HTR-8/SVneo (cell line): ENCODE measurements at regions not wholly inside any gene's neighbourhood (a gene's known extent, or its start where the extent isn't known, plus 50 kb on each side); places are given as distances from the start of the nearest gene placed in this dataset.
"Not testable (repeated sequence)": the region's sequence is repeated elsewhere in the genome, so short reads cannot be mapped to it uniquely, and the experiment has no call there.

Experiments used
- DNase-seq: peaks from one replicate; pipeline ENCODE4 v3.0.0; 2011; ENCODE audit warnings: low spot score, mixed read lengths; ENCODE audit not compliant: insufficient read length
- FAIRE-seq: peaks from 2 replicates; lab custom pipeline; 2011; peaks lifted over from hg19 to GRCh38; lab: Jason Lieb, UNC

- no peak for DNase-seq
- FAIRE-seq = no peak
Measured at GRCh38 chr12:89166121-89166520, 186.2 kb downstream of the DUSP6 start.

GRCh38 chr12:89165703-89166102 lies 186.6 kb downstream of the DUSP6 start:
- no peak for FAIRE-seq
- no peak for DNase-seq

GRCh38 chr12:89163918-89164317 lies 188.4 kb downstream of the DUSP6 start:
- FAIRE-seq (no peak), DNase-seq (no peak)

DNA sequence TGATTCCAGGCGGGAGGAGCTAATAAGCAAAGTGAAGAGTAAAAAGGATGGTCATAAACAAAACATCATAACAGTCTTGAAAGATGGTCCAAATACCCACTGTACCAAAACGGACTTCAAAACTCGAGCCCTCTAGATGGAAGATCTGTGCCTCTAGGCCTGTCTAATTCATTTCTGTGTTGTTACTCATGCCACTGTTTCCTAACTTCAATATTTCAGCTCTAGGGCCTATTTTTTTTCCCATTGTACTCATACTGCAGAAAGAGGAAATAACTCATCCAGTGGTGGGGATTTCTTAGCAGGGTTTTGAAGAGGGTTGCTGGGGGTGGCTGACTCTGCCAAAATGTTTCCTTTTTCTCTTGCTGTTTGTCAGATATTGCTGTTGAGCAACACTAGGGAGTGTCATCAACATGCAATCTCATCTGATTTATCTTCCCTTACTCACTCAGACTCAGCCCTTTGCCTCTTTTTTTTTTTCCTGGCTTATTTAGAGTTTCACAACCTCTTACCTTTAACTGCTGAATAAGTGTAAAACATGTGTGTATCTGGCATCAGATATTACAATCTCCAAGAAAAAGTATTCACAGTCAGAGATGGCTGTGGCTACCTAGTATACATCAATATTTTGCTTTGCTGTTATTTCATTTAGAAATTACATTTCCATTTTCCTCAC lies 189.6 kb downstream of the DUSP6 start:
- FAIRE-seq (no peak), DNase-seq (peak; percentile 56)

GRCh38 chr12:89161557-89161956 lies 190.7 kb downstream of the DUSP6 start:
- DNase-seq = no peak
- no peak for FAIRE-seq

- DNase-seq (peak; percentile 24), FAIRE-seq (peak; percentile 62)
Measured at GRCh38 chr12:89160716-89161123, 191.6 kb downstream of the DUSP6 start.

GRCh38 chr12:89157413-89157812 lies 194.9 kb downstream of the DUSP6 start:
- DNase-seq (no peak), FAIRE-seq (no peak)

GRCh38 chr12:89156862-89157262 lies 195.4 kb downstream of the DUSP6 start:
- FAIRE-seq = no peak

DNA sequence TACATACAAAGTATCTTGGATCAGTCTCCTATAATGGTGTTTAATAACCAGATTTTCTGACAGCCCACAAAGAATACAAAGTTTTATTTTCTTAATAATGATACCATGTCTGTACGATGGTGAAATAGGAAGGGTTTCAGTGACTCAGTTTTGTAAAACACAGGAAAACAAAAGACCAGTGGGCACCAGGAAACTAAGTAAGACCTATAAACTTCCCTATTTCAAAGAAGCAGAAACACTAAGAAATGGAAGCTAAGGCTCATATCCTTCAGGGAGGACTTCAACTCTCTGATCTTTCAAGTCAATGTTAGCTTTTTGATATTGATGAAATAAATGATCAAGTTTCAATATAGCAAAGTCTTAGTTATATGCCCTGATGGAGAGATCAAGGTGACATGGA lies 196.0 kb downstream of the DUSP6 start:
- DNase-seq = no peak
- no peak for FAIRE-seq

More at GRCh38 chr12:89156862-89157262, 195.4 kb downstream of the DUSP6 start:
- no peak for DNase-seq

- FAIRE-seq (no peak), DNase-seq (no peak)
Measured at GRCh38 chr12:89155826-89156225, 196.5 kb downstream of the DUSP6 start.

GRCh38 chr12:89154743-89155499 lies 197.4 kb downstream of the DUSP6 start:
- no peak for FAIRE-seq
- DNase-seq = no peak

- DNase-seq = no peak
Measured at GRCh38 chr12:89153341-89153740, 199.0 kb downstream of the DUSP6 start.

DNA sequence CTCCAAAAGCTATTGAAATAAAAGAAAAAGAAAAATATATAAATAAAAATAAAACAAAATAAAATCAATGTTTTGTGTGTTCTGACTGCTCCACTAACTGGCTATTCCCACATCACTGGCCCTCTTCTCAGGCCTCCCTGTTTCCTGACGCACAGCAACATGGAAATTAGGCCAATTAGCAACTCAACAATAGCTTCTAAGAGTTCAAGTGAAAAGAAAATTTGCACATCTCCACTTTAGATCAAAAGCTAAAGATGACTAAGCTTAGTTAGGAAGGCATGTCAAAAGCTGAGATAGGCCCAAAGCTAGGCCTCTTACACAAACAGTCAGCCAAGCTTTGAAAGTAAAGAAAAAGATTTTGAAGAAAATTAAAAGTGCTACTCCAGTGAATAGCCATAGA lies 200.8 kb downstream of the DUSP6 start:
- DNase-seq (no peak), FAIRE-seq (no peak)

More at GRCh38 chr12:89153341-89153740, 199.0 kb downstream of the DUSP6 start:
- no peak for FAIRE-seq

GRCh38 chr12:89150789-89151188 lies 201.5 kb downstream of the DUSP6 start:
- FAIRE-seq, DNase-seq: not testable (repeated sequence)

DNA sequence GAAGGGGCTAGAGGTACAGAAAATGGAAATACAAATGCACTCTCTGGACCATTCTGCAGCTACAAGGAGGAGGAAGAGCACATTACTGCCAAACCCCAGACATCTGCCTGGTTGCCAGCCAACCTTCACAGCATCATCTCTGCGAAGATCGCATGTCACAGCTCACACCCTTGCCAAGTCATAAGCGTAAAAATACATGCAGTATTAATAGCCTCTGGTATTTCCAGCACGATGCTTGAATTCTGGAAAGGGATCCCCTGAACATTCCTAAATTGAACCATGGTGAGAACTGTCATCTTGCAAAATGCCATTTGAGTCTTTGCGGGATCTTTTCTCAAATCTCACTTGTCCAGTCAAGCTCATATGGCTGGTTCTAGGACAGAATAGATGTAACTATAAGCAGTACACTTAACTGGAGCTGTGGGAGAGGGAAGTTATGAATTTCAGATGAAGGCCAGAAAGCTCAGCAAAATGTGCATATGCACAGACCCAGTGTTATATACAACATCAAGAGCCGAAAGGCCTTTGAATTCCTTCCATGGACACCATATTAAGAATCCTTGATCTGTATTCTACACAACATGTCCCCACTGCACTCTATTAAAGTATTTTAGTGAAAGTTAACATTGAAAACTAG lies 211.6 kb downstream of the DUSP6 start:
- FAIRE-seq (no peak), DNase-seq (no peak)

- no peak for FAIRE-seq
- DNase-seq = no peak
Measured at GRCh38 chr12:89140141-89140540, 212.2 kb downstream of the DUSP6 start.

DNA sequence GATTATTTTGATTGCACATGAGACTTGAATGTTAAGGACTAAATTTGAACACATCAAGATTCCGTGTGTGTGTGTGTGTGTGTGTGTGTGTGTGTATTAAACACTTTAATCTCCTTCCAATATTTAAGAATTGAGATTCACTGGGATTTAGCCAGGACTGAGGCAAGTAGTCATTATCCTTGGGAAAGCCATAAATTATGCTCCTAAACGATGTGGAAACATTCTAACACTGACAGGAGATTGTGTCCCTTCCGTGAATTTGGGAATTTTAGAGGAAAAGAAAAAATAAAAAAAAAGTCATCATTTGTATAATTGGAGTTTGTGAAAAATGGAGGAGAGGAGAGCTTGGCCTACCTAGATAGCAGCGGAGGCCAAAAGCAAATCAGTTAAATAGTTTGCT lies 212.9 kb downstream of the DUSP6 start:
- no peak for DNase-seq
- no peak for FAIRE-seq

DNA sequence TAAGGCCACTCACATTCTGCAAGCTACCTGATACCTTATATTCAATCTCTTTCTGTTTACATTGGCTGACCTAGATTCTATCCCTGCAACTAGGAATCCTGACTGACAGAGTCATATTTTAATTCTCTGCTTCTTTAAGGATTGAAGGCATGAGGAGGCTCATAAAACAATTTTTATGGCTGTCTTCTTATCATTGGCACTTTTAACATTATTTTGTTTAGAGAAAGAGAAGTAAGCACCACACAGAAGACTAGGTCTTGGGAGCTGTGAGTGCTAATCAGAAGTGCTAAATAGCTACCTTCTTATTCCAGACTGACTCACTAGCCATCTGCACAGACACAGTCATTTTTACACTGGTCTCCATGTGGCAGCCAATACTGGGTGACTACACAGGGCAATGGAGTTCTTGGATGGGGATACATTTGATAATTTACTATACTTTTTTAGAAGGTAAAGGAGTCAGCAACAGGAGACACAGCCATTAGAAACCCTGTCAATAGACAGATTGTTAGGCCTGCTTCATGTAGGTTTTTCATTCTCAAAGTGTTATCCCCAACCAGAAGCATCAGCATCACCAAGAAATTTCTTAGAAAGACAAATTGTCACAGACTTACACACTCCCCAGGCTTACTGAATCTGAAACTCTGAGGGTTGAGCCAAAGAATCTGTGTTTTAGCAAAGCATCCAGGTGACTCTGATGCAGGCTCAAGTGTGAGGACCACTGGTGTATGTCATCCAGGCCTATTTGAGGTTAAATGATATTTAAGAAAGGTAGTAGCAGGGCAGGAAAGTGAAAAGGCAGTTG lies 214.1 kb downstream of the DUSP6 start:
- FAIRE-seq = no peak
- no peak for DNase-seq

GRCh38 chr12:89135976-89136634 lies 216.2 kb downstream of the DUSP6 start:
- FAIRE-seq = no peak
- no peak for DNase-seq

DNA sequence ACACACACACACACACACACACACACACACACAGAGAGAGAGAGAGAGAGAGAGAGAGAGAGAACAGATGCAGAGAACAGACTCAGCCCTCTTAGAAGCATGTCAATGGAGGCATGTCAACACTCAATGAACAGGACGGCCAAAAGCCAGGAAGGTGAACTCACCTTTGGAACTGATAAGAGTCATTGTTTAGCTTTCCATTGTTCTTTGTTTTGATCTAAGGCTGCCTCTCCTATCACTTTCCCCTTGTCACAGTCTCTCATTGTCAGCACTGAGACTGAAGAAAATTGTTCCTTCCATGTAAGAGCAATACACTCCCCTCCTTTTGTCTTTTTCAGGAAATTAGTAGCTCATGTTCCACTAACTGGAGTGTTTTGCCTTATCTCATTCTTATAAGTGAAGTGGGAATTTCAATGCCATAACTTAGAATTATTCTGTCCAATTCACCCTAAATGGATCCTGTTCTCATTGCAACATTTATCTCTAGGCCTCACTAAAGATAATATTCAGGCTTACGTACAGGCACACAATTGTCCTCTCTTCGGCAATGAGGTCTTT lies 218.0 kb downstream of the DUSP6 start:
- FAIRE-seq = no peak
- no peak for DNase-seq
